ENCODE measurements at regions not wholly inside any gene's neighbourhood (a gene's known extent, or its start where the extent isn't known, plus 50 kb on each side); places are given as distances from the start of the nearest gene placed in this dataset.

DNA sequence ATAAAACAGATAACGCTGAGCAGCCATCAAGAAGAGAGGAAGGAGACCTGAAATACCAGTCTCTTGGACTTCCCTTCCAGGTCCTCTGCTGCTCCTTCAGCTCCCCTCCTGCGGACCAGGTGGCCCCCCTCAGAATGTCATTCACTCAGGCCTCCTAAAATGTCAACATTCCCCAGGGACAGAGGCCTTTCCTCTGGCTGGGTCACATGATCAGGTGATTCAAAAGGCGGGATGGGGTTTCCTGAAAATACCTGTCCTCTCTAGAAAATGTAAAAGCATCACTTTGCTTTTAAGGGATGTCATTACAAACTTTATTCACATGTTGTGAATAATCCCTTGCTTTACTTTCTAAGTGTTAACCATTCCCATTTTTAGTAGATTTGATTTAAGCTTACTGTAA lies 311.1 kb downstream of the INHBA start:
- TF ChIP-seq, protein P1, sequence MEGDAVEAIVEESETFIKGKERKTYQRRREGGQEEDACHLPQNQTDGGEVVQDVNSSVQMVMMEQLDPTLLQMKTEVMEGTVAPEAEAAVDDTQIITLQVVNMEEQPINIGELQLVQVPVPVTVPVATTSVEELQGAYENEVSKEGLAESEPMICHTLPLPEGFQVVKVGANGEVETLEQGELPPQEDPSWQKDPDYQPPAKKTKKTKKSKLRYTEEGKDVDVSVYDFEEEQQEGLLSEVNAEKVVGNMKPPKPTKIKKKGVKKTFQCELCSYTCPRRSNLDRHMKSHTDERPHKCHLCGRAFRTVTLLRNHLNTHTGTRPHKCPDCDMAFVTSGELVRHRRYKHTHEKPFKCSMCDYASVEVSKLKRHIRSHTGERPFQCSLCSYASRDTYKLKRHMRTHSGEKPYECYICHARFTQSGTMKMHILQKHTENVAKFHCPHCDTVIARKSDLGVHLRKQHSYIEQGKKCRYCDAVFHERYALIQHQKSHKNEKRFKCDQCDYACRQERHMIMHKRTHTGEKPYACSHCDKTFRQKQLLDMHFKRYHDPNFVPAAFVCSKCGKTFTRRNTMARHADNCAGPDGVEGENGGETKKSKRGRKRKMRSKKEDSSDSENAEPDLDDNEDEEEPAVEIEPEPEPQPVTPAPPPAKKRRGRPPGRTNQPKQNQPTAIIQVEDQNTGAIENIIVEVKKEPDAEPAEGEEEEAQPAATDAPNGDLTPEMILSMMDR (IDR thresholded peaks at IDR 0.05), result no peak
- TF ChIP-seq POLR2A (IDR thresholded peaks at IDR 0.05), result no peak
